ENCODE measurements at regions not wholly inside any gene's neighbourhood (a gene's known extent, or its start where the extent isn't known, plus 50 kb on each side); places are given as distances from the start of the nearest gene placed in this dataset.

DNA sequence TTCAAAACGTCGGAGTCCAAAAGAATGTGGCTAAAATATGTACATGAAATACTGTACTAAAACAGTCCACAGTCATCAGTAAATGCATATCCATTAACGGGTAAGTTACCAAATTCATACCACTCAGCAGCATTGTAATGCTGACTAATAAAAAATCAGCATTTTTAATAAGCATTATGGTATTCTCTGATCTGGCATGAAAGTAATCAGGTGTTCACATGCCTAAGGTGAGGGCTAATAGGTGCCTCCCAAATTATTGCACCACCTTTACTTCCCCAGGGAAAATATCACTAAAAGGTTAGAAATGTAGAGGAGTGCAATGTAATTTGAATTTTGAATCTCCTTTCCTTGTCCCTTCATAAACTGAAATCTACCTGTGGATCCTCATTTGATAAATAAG, 69.6 kb upstream of the PTGS2 start:
- Mint-ChIP-seq H3K9me3 (no peaks in the 10 kb centered on the region), H3K27me3 (no peaks in the 10 kb centered on the region), H3K36me3 (ENCODE audit: low read depth) (no peaks in the 10 kb centered on the region), H3K4me3 (no peak overlapping the region), H3K27ac (no peak overlapping the region), H3K4me1 (no peaks in the 10 kb centered on the region)
- no peak for ATAC-seq (replicated peaks)

DNA sequence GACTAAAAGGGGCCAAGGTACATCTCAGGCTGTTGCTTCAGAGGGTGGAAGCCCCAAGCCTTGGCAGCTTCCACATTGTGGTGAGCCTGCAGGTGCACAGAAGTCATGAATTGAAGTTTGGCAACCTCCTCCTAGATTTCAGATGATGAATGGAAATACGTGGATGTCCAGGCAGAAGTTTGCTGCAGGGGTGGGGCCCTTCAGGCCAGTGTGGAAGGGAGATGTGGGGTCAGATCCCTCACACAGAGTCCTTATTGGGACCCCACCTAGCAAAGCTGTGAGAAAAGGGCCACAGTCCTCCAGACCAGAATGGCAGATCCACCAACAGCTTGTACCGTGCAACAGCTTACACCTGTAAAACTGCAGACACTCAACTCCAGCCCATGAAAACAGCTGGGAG, 67.4 kb upstream of the PTGS2 start:
- ATAC-seq (replicated peaks) = no peak
- no peaks in the 10 kb centered on the region for H3K9me3 Mint-ChIP-seq
- H3K4me1 Mint-ChIP-seq = no peaks in the 10 kb centered on the region
- no peak overlapping the region for H3K4me3 Mint-ChIP-seq
- no peak overlapping the region for H3K27ac Mint-ChIP-seq
- H3K27me3 Mint-ChIP-seq = peaks cover 5% of the 10 kb centered on the region
- no peaks in the 10 kb centered on the region for H3K36me3 Mint-ChIP-seq (ENCODE audit: low read depth)

DNA sequence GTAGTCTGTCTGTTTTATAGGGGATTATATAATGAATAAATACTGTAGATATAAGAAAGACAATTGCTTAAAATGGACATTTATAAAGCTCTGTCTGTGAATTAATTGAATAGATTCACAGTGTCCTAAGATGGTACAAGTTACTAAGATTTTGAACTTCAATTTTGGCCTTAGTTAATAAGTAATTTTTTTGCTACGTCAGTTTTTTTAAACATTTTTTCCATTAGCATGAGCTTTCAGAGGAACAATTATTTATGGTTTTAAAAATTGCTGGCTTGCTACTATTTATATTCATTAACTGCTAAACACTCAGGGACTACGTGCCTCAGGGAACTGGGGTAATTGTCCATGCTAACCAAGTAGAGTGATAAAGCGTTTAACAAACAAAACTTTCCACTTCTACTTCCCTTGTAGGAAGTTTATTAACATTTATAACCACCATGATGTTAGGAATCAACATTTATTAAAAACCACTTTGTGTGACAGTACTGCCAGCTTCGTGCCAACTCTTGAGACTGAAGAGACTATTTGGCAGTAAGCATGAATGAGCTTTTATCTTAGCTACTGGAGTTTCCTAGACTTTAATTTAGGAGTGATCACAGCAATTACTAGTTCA, 65.4 kb upstream of the PTGS2 start:
- H3K4me3 Mint-ChIP-seq = no peak overlapping the region
- H3K9me3 Mint-ChIP-seq = no peaks in the 10 kb centered on the region
- H3K27ac Mint-ChIP-seq = no peak overlapping the region
- H3K4me1 Mint-ChIP-seq = no peaks in the 10 kb centered on the region
- ATAC-seq (replicated peaks) = no peak
- H3K36me3 Mint-ChIP-seq (ENCODE audit: low read depth) = no peaks in the 10 kb centered on the region
- H3K27me3 Mint-ChIP-seq = peaks cover 5% of the 10 kb centered on the region

GRCh38 chr1:186741640-186742039, 61.4 kb upstream of the PTGS2 start:
- Mint-ChIP-seq H3K4me3 (no peak overlapping the region), H3K27me3 (peaks cover 5% of the 10 kb centered on the region), H3K4me1 (peaks cover 8% of the 10 kb centered on the region), H3K36me3 (ENCODE audit: low read depth) (no peaks in the 10 kb centered on the region), H3K27ac (no peak overlapping the region), H3K9me3 (no peaks in the 10 kb centered on the region)
- ATAC-seq (replicated peaks) = no peak

DNA sequence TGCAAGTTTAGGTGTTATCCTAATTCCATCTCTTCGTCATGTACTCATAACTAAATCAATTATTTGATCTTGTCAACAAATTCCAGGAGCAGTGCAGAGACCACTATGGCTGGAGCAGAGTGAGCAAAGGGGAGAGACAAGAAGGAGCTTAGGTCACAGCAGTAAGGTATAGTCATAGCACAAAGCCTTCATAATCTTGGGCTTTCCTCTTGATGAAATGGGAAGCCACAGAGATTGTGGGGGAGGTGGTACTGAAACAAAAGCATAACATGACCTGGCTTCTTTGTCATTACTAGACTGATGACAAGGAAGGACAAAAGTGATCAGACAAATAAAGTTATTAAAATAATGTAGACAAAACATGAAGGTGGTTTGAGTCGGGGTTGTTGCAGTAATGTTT, 60.1 kb upstream of the PTGS2 start:
- Mint-ChIP-seq H3K4me3 (peak overlapping the region; percentile 18), H3K36me3 (ENCODE audit: low read depth) (no peaks in the 10 kb centered on the region), H3K27ac (peak overlapping the region; percentile 14), H3K27me3 (peaks cover 8% of the 10 kb centered on the region), H3K4me1 (peaks cover 8% of the 10 kb centered on the region), H3K9me3 (no peaks in the 10 kb centered on the region)
- ATAC-seq (replicated peaks) = peak; percentile 74

- Mint-ChIP-seq H3K9me3 (no peaks in the 10 kb centered on the region), H3K27ac (no peak overlapping the region), H3K27me3 (peaks cover 8% of the 10 kb centered on the region), H3K36me3 (ENCODE audit: low read depth) (no peaks in the 10 kb centered on the region), H3K4me3 (no peak overlapping the region), H3K4me1 (peaks cover 8% of the 10 kb centered on the region)
- no peak for ATAC-seq (replicated peaks)
These were observed 59.3 kb upstream of the PTGS2 start for GRCh38 chr1:186739515-186739914.

GRCh38 chr1:186738926-186739325, 58.7 kb upstream of the PTGS2 start:
- Mint-ChIP-seq H3K36me3 (ENCODE audit: low read depth) (no peaks in the 10 kb centered on the region), H3K4me3 (no peak overlapping the region), H3K4me1 (peaks cover 8% of the 10 kb centered on the region), H3K9me3 (no peaks in the 10 kb centered on the region), H3K27ac (peak overlapping the region; percentile 1), H3K27me3 (peaks cover 8% of the 10 kb centered on the region)
- ATAC-seq (replicated peaks) = peak; percentile 86

- Mint-ChIP-seq H3K9me3 (no peaks in the 10 kb centered on the region), H3K36me3 (ENCODE audit: low read depth) (no peaks in the 10 kb centered on the region), H3K27me3 (peaks cover 5% of the 10 kb centered on the region), H3K27ac (no peak overlapping the region), H3K4me1 (peaks cover 8% of the 10 kb centered on the region), H3K4me3 (no peak overlapping the region)
- ATAC-seq (replicated peaks) = no peak
These were observed 56.9 kb upstream of the PTGS2 start for GRCh38 chr1:186736971-186737685.

GRCh38 chr1:186735463-186735862, 55.2 kb upstream of the PTGS2 start:
- Mint-ChIP-seq H3K4me3 (no peak overlapping the region), H3K9me3 (no peaks in the 10 kb centered on the region), H3K27me3 (peaks cover 6% of the 10 kb centered on the region), H3K27ac (no peak overlapping the region), H3K4me1 (peaks cover 8% of the 10 kb centered on the region), H3K36me3 (ENCODE audit: low read depth) (no peaks in the 10 kb centered on the region)
- ATAC-seq (replicated peaks) = no peak

GRCh38 chr1:186730951-186731729, 50.9 kb upstream of the PTGS2 start:
- Mint-ChIP-seq H3K9me3 (peaks cover 9% of the 10 kb centered on the region), H3K27me3 (peaks cover 6% of the 10 kb centered on the region), H3K4me1 (no peaks in the 10 kb centered on the region), H3K36me3 (ENCODE audit: low read depth) (no peaks in the 10 kb centered on the region), H3K27ac (no peak overlapping the region), H3K4me3 (no peak overlapping the region)
- no peak for ATAC-seq (replicated peaks)

All from activated T-helper 17 cell treated with anti-CD3 and anti-CD28 coated beads, Interleukin-2, amount 50 U/mL, for 72 hours (primary cell).